Esophagus (tissue), 2 donors: ENCODE measurements at regions not wholly inside any gene's neighbourhood (a gene's known extent, or its start where the extent isn't known, plus 50 kb on each side); places are given as distances from the start of the nearest gene placed in this dataset.

Experiments
- H3K27ac ChIP-seq, 2 donors: one replicate each; pipeline ENCODE4 v1.5.1; 2013; ENCODE audit warnings: low read depth in 2 of 2, mild to moderate bottlenecking in 2 of 2, inconsistent platforms in 1 of 2, low read length in 1 of 2, moderate library complexity in 1 of 2
- H3K27me3 ChIP-seq, 2 donors: one replicate each; pipeline ENCODE4 v1.6.1; 2013; ENCODE audit warnings: low read length in 2 of 2, control low read depth in 1 of 2, mild to moderate bottlenecking in 1 of 2; ENCODE audit not compliant: insufficient read depth in 2 of 2, control insufficient read depth in 1 of 2
- H3K36me3 ChIP-seq, 2 donors: one replicate each; pipeline ENCODE4 v1.6.1; 2013; ENCODE audit warnings: low read length in 1 of 2; ENCODE audit not compliant: control insufficient read depth in 2 of 2, insufficient read depth in 2 of 2
- H3K4me1 ChIP-seq, 2 donors: one replicate each; pipeline ENCODE4 v1.6.1; 2013; ENCODE audit warnings: low read length in 1 of 2; ENCODE audit not compliant: control insufficient read depth in 2 of 2, insufficient read depth in 2 of 2
- H3K4me3 ChIP-seq, 2 donors: one replicate each; pipeline ENCODE4 v1.5.1; 2013; ENCODE audit warnings: low read length in 2 of 2, mild to moderate bottlenecking in 2 of 2, low read depth in 1 of 2, moderate library complexity in 1 of 2
- H3K9me3 ChIP-seq, 2 donors: one replicate each; pipeline ENCODE4 v1.6.1; 2013; ENCODE audit warnings: mild to moderate bottlenecking in 2 of 2, low read depth in 1 of 2, low read length in 1 of 2, moderate library complexity in 1 of 2; ENCODE audit not compliant: control insufficient read depth in 2 of 2, insufficient read depth in 1 of 2
- whole genome bisulfite sequencing, 2 donors: extraction: QIAGEN DNeasy Blood & Tissue Kit; methylation state at CpG; one replicate each; pipeline ENCODE4 v1.1.7; 2013; 5-methylcytosine and 5-hydroxymethylcytosine counted together
- donor health status: healthy with polysubstance abuse.
- donor health status: Bipolar disorder and iron deficiency.

DNA sequence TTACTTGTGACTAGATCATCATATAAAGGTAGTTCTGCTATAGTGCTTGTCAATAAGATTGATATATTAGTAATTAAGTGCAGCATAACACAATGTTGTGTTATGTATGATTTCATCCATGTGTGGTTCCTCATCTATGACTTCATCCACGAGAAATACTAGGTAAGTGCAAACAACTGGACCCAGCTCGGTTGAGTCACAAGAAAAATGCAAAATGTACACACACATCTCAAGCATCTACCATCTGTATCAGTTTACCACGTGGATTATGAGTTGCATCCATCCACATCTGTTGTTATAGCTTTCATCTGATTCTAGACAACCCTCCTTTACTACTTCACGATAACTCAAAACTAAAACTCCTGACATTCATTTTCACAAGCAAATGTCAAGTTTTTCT lies 517.0 kb upstream of the CITED2 start:
- Histone ChIP-seq H3K9me3 (no peaks in the 10 kb centered on the region), H3K27ac (no peak overlapping the region), H3K36me3 (no peaks in the 10 kb centered on the region), H3K27me3 (no peaks in the 10 kb centered on the region), H3K4me3 (no peak overlapping the region), H3K4me1 (no peaks in the 10 kb centered on the region)
- 80 to 84% methylated on average over 4 of the region's 4 CpGs for WGBS, 2 donors

DNA sequence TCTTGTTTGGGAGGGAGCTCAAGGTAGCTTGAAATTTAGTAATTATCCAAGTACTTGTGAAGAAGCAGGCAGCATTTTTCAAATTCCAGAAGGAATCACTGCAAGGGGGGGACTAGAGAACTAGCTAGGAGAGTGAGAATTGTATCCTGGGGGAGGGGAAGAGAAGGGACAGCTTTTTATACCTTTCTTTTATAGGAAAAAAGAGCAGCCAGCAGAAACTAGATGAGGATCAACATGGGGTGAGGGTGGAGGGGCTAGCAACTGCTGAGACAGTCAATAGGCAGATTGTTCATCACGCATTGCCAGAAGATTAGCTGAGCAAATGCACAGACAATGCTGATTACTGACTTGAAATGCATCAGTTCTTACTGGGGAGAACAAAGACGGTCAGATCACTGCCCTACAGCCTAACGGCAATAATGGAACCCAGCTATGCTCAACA lies 514.3 kb upstream of the CITED2 start:
- no peaks in the 10 kb centered on the region for H3K36me3 ChIP-seq
- H3K27ac ChIP-seq: no peak overlapping the region
- WGBS, 2 donors: 83 to 89% methylated on average over 3 of the region's 3 CpGs
- H3K9me3 ChIP-seq: no peaks in the 10 kb centered on the region
- no peak overlapping the region for H3K4me3 ChIP-seq
- no peaks in the 10 kb centered on the region for H3K4me1 ChIP-seq
- H3K27me3 ChIP-seq: no peaks in the 10 kb centered on the region

DNA sequence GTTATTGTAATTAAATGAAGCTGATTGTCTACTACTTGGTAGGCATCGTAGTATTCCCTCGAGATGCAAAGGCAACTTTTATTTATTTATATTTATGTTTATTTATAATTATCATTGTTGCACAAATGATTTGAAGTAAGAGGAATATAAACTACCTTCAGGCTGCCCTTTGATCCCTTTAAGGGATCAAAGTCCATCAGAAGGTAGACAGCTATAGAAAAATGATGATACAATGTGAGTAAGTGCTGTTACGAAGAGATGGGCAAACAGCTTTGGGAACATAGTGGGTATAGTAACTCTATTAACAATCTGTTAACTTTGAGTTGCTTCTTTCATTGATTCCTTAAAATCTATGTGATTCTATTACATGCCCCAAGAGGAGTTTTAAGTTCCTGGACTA lies 512.8 kb upstream of the CITED2 start:
- Histone ChIP-seq H3K27ac (no peak overlapping the region), H3K27me3 (no peaks in the 10 kb centered on the region), H3K36me3 (no peaks in the 10 kb centered on the region), H3K4me3 (no peak overlapping the region), H3K9me3 (no peaks in the 10 kb centered on the region), H3K4me1 (no peaks in the 10 kb centered on the region)
- 93 to 96% methylated on average over 3 of the region's 3 CpGs for WGBS, 2 donors

DNA sequence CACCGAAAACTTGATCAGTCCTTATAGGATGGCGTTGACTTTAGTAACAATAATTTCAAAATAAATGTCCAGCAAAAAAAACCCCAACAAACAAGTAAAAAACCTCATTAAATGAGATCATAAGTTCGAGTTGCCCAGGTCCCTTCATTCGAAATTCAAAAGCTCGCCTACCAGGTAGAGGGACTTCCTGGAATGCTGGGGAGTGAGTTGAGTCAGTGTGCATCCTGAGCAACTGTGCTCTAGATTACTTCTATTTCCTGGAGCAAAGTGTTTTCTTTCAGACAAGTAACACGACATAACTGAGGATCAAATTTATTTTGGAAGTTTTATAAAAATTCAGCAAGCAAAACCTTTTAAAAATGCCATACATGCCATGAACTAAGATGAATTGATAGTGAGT lies 511.9 kb upstream of the CITED2 start:
- no peaks in the 10 kb centered on the region for H3K27me3 ChIP-seq
- H3K36me3 ChIP-seq: no peaks in the 10 kb centered on the region
- WGBS, 2 donors: 81 to 88% methylated on average over 6 of the region's 6 CpGs
- H3K27ac ChIP-seq: no peak overlapping the region
- no peak overlapping the region for H3K4me3 ChIP-seq
- no peaks in the 10 kb centered on the region for H3K4me1 ChIP-seq
- H3K9me3 ChIP-seq: no peaks in the 10 kb centered on the region

DNA sequence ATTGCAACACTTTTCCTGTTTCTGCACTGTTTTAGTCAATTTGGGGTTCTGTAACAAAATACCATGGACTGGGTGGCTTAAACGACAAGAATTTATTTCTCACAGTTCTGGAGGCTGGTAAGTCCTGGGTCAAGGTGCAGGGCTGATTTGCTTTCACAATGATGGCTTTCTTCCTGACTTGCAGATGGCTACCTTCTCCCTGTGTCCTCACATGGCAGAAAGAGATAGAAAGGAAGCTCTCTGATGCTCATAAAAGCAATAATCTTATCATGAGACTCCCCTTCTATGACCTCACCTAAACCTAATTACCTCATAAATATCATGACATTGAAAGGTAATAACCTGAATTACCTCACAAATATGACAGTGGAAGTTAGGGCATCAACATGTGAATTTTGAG lies 511.5 kb upstream of the CITED2 start:
- Histone ChIP-seq H3K36me3 (no peaks in the 10 kb centered on the region), H3K4me3 (no peak overlapping the region), H3K4me1 (no peaks in the 10 kb centered on the region), H3K27me3 (no peaks in the 10 kb centered on the region), H3K9me3 (no peaks in the 10 kb centered on the region), H3K27ac (no peak overlapping the region)
- WGBS, 2 donors: 37 to 51% methylated on average over 1 of the region's 1 CpG

DNA sequence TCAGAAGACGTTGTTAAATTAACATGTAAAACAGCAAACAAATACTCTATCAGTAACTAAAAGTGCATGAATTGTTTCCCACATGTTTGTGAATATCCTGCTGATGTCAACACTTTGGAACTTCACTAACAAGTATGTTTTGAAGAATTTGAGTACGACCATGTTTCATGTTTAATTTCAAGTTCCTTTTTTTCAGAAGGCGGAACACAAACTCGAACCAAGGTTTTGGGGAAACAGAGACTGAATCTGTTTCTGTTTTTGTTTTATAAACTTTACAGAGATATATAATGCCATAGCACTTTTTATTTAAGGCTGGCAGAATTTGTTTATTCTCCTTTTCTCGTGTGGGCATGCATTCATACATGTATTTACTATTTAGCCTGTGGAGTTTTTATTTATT lies 509.3 kb upstream of the CITED2 start:
- no peaks in the 10 kb centered on the region for H3K27me3 ChIP-seq
- H3K27ac ChIP-seq: no peak overlapping the region
- no peaks in the 10 kb centered on the region for H3K36me3 ChIP-seq
- H3K4me3 ChIP-seq: no peak overlapping the region
- 81 to 85% methylated on average over 5 of the region's 5 CpGs for WGBS, 2 donors
- no peaks in the 10 kb centered on the region for H3K9me3 ChIP-seq
- H3K4me1 ChIP-seq: no peaks in the 10 kb centered on the region

DNA sequence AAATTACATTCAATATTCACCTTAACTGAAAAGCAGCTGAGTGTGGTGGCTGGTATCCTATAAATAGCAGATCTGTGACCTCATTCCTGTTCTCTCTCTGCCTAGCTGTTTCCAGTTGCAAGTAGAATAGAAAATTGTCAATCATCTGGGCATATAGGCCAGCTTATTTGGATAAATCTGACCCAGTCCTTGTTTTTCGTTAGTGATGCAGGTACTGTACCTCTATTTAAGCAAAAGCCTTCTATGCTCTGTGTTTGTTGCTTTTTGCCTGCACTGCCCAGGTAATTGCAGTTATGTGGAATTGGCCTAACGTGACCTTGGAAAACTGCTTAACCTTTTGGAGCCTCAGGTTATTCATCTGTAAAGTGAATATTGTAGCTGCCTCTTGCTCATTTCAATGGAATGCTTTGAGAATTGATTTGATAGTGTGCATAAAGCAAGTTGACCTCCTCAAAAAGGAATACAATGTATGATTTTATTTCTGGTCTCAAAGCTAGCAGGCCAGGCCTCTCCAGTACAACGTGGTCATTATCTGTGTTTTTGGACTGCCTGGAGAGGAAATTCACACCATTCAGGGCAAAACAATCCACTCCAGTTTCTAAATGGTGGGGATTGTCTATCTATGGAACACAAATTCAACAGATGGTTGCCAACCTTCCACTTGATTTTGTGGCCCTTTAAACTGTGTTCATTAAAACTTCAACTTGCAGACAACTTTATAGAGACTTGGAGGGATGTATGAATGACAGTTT lies 508.7 kb upstream of the CITED2 start:
- Histone ChIP-seq H3K36me3 (no peaks in the 10 kb centered on the region), H3K9me3 (no peaks in the 10 kb centered on the region), H3K27me3 (no peaks in the 10 kb centered on the region), H3K27ac (no peak overlapping the region), H3K4me1 (no peaks in the 10 kb centered on the region), H3K4me3 (no peak overlapping the region)
- WGBS, 2 donors: 61 to 65% methylated on average over 3 of the region's 3 CpGs

DNA sequence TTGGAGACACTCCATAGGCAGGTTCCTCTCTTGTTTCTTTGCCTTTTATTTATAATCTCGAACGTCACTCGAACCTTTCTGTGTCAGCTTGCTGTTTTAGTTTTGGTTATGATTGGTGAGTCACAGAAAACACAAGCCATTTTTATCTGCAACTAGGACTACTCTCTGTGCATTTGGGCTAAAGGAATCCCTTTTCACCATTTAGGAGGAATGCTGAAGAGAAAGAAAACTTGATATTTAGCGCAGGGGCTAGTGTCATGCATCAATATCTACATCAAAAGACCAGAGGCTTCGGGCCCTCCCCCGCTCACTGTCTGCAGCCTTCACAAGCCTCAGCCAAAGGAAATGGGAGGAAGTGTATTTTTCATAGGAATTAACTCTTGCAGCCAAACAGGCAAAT lies 507.8 kb upstream of the CITED2 start:
- Histone ChIP-seq H3K27me3 (no peaks in the 10 kb centered on the region), H3K36me3 (no peaks in the 10 kb centered on the region), H3K27ac (no peak overlapping the region), H3K4me3 (no peak overlapping the region), H3K4me1 (peaks cover 0 to 3% of the 10 kb centered on the region in 2 donors), H3K9me3 (no peaks in the 10 kb centered on the region)
- WGBS, 2 donors: 68 to 70% methylated on average over 6 of the region's 6 CpGs

DNA sequence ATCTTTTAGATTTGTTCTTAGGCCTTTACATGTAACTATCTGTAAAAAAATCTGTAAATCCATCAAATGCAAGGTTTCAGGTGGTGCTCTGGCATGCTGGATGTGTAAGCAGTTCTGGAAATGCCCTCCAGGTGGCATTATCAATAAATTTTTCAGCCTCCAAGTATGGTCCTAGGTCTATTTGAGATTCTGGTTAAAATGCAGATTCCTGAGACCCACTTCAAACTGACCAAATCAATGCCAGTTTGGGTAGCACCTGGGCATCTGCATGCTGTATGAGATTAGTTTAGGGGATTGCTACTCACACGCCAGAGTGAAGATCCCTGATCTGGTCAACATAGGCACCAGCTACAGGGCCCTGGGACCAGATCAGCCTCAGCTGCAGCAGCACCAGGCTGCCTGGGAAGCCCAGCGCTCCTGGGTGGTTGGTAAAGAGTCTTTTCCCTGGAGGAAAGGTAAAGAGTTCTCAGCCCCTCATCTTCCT lies 507.3 kb upstream of the CITED2 start:
- Histone ChIP-seq H3K9me3 (no peaks in the 10 kb centered on the region), H3K27ac (no peak overlapping the region), H3K4me3 (no peak overlapping the region), H3K36me3 (no peaks in the 10 kb centered on the region), H3K4me1 (peaks cover 0 to 3% of the 10 kb centered on the region in 2 donors), H3K27me3 (no peaks in the 10 kb centered on the region)
- WGBS, 2 donors: 92 to 100% methylated on average over 2 of the region's 2 CpGs

DNA sequence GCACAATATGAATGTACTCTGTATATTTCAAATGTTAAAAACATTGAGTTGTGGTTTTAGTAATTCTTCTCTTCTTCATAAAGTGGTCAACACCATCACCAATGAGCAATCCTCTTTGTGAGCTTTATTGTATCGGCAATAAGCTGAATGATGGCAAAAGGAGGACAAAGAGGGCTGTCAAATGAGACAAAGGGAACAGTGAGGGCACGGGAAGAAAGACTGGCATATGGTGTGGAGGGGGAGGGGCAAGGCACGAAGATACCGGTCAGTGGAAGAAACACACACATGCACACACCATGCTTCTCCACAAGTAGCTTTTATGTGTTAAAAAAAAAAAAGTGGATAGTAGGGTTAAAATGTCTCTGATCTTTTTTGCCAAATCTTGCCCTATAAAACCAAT lies 506.8 kb upstream of the CITED2 start:
- Histone ChIP-seq H3K27me3 (no peaks in the 10 kb centered on the region), H3K9me3 (no peaks in the 10 kb centered on the region), H3K4me3 (no peak overlapping the region), H3K4me1 (peaks cover 0 to 3% of the 10 kb centered on the region in 2 donors), H3K36me3 (no peaks in the 10 kb centered on the region), H3K27ac (no peak overlapping the region)
- 65 to 72% methylated on average over 4 of the region's 4 CpGs for WGBS, 2 donors
